ENCODE measurements at regions not wholly inside any gene's neighbourhood (a gene's known extent, or its start where the extent isn't known, plus 50 kb on each side); places are given as distances from the start of the nearest gene placed in this dataset.

DNA sequence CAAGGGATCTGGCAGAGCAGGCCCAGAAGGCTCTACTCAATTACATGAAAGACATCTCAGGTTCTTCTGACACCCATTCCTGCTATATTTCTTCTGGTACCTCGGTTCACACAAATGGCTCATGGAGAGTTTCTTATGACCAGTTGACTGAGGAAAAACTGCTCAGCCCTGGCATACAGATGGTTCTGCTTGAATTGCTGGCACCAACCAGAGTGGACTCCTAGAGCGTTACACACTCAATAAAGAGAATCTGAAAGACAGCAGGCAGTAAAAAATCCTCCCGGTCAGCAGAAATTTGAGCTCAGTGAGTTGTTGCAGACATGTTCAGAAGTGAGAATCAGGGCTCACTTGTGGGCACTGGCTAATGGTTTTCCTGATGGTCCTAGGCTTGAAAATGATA, 434.4 kb downstream of the TCERG1L start:
- no peak for DNase-seq

DNA sequence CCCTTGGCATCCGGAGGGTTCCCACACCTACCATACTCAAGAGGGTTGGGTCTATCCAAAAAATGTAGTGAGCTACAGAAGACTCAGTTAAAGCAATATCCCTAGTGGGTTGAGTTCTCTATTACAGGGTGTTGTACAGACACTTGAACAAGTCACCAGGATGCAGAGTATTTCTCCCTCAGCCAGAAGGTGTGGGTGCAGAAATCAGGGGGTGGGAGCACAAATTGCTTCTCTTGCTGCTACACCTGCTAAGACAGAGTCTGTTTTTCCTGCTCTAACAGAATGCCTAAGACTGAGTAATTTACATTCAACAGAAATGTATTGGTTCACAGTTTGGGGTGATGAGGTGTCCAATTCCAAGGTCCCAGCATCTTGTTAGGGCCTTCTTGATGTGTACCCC, 433.4 kb downstream of the TCERG1L start:
- DNase-seq: no peak

DNA sequence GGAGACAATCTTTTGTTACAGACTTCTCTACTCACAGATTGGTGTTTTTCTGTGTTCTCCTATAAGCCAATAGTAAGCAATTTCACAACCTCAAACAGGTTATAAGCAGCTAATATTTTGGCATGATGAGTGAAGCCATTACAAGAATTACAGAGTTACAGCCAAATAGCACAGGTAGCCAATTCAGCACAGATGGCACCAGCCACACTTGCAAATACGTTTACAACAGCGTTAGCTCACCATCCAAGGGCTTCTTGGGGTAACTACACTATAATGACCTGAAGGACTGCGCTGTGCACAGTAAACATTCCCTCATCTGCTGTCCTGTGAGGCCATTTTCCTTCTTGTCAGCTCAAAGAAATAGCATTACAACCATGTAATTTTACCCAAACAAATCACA, 428.6 kb downstream of the TCERG1L start:
- DNase-seq: no peak

DNA sequence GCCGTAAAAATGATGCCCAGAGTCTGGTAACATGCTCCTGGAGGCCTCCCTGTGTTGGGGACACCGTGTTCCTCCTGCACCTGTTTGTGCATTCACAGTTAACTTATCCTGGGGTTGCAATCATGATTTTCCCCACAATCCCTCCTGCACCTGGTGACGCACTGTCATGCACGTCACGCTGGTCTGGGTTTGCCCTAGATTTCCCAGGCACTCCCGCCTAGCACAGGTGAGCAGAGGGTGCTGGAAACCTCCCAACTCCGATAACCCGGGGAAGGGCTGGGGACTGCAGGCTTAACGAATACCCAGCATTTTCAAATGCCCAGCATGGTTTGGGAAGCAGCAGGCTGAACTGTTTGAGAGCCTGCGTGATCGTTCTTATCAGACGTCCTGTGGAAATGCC, 427.1 kb downstream of the TCERG1L start:
- DNase-seq: no peak

DNA sequence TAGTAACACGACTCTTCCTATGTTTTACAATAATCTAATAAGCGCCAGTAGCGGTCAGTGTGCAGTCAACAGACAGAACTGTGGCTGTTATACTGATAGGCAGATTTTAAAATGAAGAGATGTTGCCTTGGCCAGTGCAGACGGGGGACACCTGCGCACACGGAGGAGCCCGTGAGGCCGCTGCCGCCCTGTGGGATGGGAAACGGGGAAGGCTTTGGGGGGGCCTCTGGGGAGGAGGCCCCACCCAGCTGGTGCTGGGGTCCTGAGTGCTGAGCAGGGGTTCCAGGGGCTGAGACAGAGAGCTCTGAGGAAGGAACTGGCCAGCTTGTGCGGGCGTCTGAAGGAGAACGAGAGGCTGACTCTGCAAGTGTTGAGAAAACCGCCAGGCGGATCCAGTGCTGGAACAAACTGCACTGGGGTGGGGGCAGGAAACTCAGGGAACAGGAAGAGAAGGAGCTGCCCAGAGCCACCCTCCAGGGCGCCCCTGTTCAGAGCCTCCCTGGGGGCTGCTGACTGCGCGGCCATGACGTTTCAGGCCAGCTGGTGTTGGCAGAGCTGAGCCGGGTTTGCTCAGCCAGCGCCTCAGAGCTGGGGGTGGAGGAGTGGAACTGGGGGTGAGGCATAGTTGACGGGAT, 426.4 kb downstream of the TCERG1L start:
- no peak for DNase-seq

DNA sequence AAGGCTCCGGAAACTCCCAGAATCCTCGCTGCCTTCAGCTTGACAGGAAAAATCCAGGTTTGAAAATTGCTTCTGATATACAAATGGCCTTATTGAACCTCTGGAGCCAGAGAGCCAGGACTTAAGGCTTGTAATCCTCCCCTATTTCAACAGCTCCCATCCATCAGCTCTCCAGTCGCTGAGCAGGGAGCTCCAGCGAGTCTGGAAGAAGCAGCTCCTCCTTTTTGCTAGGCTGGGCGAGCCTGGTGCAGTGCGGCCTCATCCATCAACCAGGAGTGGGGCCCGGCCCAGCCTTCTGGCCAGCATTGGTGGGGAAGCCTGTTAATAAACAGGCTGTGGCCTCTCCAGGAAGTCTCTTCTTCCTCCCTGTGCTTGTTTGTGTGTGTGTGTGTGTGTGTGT, 424.4 kb downstream of the TCERG1L start:
- no peak for DNase-seq

DNA sequence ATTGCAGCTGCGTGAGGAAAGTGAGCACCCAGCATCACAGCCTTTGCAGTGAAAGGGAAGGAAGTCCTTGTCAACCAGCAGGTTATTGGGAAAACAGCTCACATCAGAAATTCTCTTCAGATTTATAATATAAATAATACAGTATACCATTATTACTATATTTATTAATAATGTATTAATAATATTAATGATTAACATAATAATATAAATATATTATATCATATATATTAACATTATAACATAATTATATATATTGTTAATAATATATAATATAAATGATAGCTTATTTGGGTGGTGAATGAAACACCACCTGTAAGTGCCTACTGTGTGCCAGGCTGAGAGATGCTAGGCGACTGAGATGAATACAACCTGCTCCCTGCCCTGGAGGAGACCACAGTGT, 423.0 kb downstream of the TCERG1L start:
- no peak for DNase-seq

DNA sequence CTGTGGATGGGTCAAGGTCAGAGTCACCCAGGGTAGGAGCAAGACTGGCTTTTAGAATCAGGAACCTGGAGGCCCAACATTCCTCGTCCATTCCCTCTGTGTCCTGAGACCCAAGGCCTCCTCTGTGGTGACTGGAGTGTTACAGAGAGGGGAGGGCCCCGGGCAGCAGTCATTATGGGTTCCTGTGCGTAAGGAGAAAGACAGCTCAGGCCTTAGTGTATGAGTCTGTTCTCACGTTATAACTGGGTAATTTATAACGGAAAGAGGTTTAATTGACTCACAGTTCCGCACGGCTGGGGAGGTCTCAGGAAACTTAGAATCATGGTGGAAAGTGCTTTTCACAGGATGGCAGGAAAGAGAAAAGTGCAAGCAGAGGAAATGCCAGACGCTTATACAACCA, 422.3 kb downstream of the TCERG1L start:
- no peak for DNase-seq

DNA sequence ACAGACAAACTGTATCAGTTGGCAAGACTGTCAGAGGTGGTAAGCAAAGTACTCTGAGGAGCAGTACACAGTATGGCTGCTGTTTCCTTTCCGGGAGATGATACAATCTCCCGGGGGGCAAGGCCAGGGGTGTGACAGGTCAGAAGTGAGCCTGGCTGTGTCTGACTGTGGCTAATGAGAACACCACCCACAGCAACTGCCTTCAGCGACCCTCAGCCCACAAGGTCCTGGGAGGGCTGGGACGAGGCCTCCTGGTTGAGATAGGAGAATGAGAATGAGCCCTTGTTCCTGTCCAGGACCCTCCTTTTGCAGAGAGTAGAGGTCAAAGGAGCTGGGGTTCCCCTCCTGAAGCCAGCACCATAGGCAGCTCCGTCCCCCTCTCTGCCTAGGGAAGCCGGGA, 421.7 kb downstream of the TCERG1L start:
- DNase-seq: no peak

DNA sequence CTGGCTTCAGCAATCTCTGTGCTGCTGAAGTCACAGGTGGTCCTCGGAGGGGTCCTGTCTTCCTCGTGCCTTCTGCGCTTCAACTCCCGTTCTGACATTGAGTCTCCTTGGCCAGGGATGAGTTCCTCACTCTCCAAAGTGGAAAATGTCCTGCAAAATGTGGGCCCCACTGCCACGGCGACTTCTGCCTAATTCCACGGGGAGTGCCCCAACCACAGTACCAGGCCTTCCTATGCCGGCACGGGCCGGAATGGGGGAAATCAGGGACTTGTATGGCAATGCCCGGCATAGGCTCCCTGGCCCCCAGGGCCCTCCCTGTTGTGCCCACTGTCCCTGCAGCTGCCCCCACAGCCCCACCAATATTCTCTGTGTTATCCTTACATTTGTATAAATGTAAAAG, 420.5 kb downstream of the TCERG1L start:
- no peak for DNase-seq

DNA sequence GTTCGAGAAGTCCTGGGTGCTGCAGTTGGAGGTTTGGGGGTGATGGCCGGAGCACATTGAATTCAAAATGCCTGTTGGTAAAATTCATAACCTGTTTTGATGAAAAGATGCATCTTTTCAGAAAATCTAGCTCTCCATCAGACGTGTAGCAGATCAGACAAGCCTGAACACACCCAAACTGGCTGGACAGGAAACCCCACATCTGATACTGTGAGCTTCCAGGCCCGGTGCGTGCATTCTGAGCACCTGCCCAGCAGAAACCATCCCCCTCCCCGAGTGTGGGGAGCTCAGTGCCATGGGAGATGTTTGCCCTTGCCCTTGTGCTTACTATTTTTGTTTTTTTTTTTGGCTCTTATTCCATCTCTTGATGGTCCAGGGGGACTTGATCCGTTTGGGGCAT, 417.1 kb downstream of the TCERG1L start:
- no peak for DNase-seq

DNA sequence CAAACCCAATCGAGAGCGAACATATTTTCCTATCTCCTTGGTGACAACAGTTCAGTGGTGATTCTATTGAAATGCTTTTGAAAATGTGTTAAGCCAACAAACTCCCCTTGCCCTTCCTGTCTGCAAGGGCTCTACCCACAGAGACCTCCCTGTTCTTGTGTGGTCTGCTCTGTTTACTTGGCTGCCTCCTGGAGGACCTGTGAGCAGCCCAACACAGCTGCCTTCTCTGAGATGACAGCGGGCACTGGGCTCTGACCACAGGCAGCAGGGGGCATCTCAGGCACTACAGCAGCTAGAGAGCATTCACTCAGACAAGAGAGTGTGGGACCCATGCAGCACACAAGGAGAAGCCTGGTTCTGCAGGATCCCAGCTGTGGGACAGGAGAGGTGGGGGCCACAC, 416.4 kb downstream of the TCERG1L start:
- no peak for DNase-seq

DNA sequence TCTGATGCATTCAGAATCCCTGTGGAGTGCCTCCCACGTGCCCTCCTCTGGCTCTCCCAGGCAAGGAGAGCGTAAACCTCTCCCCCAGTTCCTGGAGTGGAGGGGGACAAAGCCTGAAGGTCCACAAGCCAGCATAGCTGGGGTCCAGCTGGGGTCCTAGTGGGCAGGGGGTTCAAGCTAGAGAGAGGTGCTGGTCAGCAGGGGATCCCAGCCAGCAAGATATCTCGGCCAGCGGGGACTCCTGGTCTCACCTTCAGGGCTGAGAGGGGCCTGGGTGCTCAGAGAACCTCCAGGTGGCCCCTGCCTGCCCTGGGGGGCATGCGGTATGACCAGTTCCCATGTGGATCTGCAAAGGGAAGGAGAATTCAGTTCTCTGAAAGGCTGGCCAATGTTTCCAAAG, 413.7 kb downstream of the TCERG1L start:
- no peak for DNase-seq

DNA sequence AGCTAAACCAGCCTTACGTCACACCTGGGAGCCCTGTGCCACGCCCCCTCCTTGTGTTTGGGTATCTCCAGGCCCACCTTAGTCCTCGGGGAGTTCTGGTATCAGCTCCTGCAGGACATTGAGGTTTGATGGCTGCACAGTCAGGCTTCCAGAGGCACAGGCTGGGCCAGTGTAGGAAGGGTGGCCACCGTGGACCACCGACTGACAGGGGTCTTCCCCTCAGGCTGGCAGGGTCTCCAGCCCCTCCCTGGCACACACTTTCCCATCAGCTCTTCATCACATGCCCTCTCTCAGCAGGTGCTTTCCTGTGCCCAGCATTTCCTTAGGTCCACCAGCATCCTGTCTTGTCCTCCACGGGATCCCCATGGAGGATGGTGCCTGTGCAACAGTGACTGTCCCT, 413.1 kb downstream of the TCERG1L start:
- DNase-seq: no peak

DNA sequence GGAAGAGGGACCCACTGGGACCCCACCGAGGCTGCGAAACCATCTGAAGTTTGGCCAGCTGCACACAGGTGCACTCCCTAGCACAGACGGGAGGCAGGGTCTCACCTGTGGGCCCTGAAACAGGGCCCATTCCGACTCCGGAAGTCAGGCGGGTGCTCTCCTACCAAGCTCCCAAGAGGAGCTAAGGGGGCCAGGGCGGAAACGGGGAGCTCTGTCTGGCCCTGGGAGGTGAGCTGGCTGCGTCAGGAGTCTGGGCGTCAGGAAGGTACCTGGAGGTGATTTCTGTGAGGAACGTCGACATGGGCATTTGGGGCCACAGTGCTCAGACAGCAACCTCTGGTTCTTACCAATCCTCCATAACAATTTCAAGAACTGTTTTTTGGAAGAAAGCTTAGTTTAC, 411.7 kb downstream of the TCERG1L start:
- DNase-seq: no peak

DNA sequence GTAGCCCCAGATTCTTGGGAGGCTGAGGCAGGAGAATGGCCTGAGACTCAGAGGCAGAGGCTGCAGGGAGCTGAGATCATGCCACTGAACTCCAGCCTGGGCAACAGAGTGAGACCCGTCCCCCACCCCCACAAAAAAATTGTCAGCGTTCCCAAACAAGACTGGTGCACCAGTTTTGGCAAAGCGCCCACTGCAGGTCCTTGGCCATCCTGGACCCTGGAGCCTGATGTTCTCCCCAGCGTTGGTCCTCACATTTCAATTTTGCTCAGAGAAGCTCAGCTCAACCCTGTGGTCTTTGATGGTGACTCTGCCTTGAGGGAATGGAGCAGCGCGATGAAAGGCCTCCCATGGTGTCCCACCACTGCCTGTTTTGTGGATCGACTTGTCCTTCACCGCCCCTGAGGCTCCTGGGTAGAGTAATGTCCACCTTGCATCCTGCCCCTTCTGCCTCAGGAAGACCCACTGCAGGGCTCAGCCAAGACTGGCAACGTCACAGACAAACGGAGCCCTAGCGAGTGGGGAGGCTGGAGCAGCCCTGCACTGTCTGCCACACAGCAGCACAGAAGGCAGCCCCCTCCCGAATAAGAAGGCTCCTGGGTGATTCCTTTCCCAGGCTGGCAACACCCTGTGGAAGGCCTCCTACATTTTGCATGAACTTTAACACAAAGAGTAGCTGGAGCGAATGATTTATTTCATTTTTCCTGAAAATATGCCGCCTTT, 410.9 kb downstream of the TCERG1L start:
- no peak for DNase-seq

DNA sequence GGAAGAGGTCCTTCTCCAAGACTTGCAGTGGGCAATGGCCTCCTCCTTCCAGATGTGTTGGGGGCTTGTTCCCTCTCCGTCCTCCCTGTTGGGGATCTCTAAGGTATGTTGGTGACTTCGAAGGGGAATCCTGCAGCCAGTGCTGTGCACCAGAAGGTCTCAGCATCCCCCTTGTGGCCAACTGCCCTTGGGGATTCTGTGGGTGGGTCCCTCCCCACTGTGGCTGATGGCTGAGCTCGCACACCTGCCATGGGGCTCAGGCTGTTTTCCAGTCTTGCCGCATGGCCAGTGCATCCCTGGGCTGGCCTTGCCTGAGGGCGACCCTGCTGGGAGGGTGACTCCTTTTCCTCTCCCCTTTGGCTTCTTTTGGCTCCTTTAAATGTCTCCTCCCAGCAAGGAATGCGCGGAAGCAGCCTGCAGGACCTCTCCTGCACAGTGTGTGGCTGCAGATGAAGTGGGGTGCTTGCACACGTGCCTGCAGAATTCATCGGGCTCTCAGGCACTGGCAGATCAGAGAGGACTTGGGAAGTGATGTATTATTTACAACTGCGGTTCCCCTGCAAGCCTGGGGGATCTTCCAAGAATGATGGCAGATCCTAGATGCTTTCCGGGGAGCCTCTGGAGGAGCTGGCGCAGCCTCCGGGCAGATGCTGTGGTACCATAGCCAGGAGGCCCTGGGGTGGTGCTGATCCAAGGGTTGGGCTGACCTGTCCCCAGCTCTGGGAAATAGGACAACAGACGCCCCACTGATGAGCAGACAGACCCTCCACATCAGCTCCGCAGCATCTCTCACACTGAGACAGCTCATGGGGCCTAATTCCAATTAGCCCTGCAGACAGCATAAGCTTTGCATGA, 410.0 kb downstream of the TCERG1L start:
- DNase-seq: no peak

DNA sequence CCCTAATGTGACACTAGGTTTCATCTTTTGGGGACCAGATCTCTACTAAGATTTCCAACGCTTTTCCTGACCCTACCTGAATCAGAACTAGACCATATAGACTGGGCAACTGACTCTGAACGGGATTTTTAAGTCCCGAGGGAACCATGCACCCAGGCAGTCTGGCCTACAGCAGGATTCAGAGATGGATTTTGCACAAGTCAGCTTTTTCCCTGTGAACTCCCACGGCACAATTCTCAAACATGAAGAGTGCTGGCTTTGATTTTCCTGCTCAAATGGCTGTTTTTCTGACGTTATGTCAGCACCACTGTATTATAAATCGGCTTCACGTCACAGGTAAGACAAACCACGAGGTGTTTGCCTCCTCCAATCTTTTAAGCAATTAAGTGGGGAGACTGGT, 409.1 kb downstream of the TCERG1L start:
- no peak for DNase-seq

DNA sequence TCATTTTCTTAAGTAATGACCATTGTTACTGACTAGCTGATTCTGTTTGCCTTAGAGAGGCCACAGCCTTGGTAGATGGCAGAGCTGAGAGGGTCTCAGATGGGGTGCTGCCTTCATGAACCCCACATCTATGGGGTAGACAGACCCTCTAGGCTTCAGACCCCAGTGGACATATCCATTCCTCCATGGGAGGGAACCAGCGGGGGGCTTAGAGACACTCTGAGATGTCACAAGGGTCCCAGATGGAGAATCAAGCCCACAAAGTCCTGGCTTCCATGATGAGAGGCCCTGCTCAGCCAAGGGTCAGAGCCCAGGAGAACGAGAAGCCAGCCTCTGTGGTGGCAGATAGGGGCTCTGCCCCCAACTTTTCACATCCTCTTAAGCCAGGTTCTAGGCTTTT, 408.6 kb downstream of the TCERG1L start:
- DNase-seq: no peak

DNA sequence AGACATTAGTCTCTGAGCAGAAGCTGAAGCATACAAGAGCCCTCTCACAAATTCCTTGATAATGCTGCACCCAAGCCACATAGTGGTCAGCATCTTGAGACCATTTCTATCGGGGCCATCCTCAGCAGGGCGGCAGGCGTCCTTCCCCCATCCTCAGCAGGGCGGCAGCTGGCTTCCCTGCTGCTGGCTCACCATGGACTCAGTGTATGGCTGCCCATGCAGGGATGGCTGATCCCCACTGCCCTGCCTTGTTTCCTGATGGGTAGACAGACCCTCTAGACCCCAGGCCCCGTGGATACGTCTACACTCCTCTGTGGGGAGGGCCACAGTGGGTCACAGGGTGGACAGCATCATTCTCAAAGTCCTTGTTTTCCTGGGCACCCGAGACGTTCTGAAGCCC, 406.8 kb downstream of the TCERG1L start:
- no peak for DNase-seq

DNA sequence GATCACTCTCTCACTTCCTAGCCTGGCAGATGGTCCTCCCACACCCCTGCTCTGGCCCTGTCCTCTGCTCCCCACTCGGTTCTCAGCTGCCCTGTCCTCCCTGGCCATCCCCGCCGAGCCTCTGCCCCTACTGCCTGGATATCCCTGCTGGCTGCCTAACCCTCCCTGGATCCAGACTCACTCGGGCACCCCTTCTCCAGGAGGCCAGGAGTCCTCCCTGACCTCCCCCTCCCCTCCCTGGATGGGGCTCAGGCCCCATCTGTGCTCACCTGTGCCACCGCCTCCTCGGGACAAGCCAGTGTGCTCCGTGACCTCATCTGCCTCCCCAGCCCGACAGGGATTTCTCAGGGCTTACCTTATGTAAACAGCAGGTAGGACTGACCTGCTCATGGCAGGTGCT, 406.1 kb downstream of the TCERG1L start:
- DNase-seq: no peak

DNA sequence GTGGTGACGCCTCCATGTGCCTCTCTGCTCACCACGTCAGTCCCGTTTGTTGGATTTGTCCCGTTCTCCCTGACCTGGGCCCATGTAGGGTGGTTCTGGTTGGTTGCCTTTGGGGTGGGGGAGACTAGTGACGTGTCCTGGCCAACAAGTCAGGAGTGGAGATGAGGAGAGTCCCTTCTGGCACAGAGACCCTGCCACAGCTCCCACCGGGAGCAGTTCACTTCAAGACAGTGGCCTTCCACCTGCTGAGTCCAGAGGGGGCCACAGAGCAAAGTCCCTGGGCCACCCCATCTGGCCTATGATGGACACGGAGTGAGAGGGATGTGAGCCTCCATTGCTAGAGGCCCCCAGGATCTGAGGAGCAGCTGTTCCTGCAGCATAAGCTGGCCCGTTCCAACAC, 405.6 kb downstream of the TCERG1L start:
- DNase-seq: no peak

DNA sequence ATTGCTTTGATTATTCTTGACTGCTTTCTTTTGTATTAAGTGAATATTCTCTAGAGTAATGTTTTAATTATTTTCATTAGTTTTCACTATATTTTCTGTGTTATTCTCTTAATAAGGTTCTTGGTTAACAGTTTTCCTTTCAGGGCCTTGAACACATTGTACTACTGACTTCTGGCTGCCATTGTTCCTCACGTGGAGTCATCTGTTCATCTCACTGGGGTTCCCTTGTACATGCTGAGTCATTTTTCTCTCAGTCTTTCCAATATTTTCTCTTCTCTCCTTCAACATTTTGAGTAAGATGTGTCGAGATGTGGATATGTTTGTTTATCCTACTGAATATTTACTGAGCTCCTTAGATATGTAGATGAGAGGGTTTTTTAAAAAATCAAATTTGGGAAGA, 400.7 kb downstream of the TCERG1L start:
- no peak for DNase-seq

DNA sequence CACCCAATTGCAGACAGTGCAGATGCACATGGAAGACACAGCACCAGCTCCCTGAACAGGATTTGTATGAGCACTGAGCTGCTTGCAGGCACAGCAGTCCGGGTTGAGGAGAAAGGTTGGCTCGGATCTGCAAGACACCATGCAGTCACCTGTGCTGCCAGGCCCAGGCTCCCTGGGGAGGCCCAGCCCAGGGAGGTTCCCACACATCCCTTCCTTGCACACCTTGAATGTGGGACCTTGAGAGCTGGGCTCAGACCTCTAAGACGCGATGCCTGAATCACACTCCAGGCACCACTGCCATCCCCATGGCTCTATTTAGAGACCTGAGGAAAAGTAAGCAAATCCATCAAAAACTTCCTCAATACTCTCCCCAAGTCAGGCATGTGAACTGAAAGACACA, 397.7 kb downstream of the TCERG1L start:
- no peak for DNase-seq

Data from occipital lobe (tissue), 1 donor.